Stimulated activated CD4-positive, alpha-beta T cell treated with anti-CD3 and anti-CD28 coated beads, Interleukin-15, amount 100 ng/mL, for 24 hours (primary cell): ENCODE measurements at regions not wholly inside any gene's neighbourhood (a gene's known extent, or its start where the extent isn't known, plus 50 kb on each side); places are given as distances from the start of the nearest gene placed in this dataset.

Experiments
- DNase-seq: peaks from one replicate; pipeline ENCODE4 v3.0.0-alpha.2; 2020

GRCh38 chr2:111633189-111633588, 250.8 kb downstream of the ANAPC1 start:
- no peak for DNase-seq

- no peak for DNase-seq
Measured at GRCh38 chr2:111633643-111634042, 250.3 kb downstream of the ANAPC1 start.

DNA sequence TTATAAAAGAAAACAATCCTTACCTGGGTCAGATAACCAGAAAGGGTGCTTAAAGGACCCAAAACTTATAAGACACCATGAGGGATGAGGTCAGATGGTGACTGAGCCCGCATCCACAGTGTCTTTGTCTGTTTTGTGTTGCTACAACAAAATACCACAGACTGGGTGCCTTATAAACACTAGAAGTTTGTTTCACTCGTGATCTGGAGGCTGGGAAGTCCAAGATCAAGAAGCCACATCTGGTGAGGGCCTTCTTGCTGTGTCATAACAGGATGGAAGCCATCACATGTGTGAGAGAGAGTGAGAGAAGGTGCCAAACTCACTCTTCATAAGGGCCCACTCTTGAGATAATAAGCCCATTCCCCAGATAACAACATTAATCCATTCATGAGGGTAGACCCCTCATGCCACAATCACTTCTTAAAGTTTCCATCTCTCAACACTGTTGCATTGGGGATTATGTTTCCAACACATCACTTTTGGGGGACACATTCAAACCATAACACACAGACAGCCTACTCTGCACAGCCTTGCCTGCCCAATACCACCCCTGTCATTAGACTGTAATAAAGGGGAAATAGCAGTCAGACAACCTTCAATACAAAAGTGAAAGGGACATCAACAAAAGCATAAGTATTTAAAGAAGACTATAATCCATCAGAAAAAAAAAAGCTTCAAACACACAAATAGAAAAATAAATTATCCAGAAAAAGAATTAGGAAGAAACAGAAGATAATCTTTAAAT, 249.8 kb downstream of the ANAPC1 start:
- DNase-seq, result no peak

DNA sequence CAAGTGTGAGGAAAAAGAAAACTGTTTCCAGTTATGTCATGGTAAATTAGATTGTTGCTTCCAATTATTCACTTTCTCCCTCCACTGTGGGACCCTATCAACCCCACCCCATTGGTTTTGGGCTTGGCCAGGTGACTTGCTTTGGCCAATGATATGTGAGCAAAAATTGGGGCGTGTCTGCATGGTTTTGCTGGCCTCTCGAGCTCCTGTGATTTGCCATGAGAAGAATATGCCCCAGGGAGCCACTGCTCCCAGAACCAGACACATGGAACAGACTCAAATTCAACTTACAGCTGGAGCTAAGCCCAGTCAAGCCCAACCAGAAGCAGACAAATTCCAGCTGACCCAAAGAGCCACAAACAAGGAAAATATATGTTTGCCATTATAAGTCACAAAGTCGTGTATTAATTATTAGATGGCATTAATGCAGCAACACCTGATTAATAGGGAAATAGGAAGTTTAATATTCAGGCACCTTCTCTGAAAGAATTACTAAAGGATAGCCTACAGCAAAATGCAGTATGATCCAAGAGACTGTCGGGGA, 248.9 kb downstream of the ANAPC1 start:
- no peak for DNase-seq

DNA sequence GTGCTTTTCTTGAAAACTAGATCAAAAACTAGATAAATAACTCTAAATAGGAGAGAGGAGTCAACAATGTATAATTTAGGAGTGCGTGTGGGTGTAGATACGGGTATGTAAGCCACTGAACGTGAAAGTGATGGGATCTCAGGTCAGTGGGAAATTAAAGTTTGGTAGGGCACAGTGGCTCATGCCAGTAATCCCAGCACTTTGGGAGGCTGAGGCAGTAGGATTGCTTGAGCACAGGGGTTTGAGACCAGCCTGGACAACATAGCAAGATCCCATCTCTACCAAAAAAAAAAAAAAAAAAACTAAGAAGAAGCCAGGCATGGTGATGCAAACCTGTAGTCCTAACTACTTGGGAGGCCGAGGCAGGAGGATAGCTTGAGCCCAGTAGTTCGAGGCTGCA, 247.1 kb downstream of the ANAPC1 start:
- no peak for DNase-seq

- DNase-seq, result no peak
Measured at GRCh38 chr2:111638274-111638877, 245.6 kb downstream of the ANAPC1 start.

- no peak for DNase-seq
Measured at GRCh38 chr2:111640480-111640879, 243.5 kb downstream of the ANAPC1 start.

DNA sequence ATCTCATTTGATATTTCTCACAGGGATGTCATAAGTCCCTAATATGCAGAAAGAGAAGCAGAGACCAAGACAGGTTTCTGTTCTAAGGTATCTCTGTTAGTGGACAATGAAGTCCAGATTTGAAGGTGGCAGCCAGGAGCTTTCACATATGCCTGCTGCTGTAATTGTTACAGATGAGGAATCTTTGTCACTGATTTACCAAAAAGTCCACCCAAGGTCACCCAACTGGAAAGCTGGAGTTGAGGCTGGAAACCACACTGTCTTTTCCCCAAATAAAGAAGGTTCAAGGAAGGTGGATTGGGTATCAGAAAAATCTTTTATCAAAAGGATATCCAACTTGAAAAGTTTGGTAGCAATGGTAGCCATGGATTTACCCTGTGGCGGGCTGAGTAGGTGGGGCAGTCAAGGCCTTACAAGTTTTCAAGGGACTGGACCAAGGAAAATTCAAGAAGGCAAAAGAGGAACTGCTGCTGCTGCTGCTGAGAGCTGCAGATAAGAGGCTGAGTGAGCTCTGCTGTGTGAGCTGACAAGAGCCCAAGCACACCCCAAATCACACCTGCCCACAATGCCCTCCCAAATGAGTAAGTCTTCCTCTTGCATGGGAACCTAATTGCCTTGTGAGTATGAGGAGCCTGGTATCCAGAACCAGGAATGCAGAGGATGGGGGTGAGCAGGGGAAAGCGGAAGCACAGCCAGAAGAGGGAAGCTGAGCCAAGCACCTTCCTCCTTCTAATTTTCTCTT, 241.2 kb downstream of the ANAPC1 start:
- DNase-seq, result no peak

DNA sequence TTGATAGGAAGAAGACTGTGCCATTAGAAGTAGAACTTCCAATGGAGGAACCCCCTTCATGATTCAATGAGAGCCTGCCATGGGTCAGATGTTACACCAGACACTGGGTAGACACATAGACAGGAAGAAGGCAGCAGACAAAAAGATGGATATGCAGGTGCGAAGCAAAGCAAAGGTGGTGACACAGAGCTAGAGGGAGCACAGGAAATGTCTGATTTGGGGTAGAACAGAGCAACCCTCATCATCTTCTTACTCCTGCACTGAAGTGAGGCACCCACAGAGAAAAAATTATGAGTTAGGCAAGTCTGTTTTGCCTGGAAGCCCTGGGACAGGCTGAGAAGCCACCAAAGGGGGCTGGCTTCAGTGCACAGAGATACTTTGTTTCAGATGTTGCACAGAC, 240.2 kb downstream of the ANAPC1 start:
- DNase-seq, result no peak

DNA sequence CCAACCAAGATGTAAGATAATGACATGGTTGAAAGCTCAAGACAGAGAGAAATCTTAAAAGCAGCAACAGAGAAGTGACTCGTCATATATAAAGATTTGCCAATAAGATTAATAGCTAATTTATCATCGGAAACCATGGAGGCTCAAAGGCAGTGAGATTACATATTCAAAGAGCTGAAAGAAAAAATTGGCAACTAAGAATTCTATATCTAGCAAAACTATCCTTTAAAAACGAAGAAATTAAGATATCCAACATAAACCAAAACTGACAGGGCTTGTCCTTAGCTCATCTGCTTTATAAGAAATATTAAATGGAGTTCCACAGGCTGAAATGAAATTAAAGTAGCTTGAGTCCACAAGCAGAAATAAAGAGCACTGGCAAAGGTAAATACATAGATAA, 236.6 kb downstream of the ANAPC1 start:
- no peak for DNase-seq

- DNase-seq, result no peak
Measured at GRCh38 chr2:111652038-111652437, 232.0 kb downstream of the ANAPC1 start.

DNA sequence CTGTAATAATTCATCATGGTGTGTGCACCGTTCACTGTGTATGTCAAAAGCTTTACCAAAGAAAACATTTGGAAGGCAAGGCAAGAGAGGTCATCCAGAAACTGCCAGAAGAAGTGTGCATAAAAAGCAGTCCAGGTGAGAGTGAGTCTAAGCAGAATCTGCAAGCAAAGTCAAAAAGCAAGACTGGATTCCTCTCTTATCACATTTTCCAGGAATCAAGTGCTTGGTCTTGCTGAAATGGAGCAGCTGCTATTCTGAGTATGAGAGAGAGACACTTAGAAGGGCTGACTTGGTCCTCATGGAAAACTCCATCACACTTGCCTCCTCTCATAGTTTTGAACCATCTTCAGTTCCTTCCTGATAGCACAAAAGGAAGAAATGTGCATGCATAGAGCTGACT, 231.3 kb downstream of the ANAPC1 start:
- DNase-seq, result no peak

- DNase-seq, result no peak
Measured at GRCh38 chr2:111653103-111653624, 230.8 kb downstream of the ANAPC1 start.

DNA sequence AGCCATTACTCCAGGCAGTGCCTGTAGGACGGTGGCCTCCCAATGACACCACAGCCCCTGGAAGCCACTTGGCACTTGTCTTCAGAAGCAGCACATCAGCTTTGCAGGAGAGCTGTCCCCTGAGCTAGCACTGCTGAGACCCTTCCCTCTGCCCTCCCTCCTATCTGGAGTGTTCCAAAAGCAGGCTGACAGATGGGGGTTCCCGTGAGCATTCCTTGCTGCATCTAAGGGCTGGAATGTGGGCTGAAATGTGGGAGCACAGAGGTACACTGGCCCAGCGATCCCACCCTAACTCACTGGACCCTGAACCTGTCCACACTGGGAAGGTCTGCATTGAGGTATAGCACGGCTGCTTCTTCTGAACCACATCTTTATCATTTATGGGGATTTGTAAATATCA, 230.1 kb downstream of the ANAPC1 start:
- DNase-seq, result no peak

DNA sequence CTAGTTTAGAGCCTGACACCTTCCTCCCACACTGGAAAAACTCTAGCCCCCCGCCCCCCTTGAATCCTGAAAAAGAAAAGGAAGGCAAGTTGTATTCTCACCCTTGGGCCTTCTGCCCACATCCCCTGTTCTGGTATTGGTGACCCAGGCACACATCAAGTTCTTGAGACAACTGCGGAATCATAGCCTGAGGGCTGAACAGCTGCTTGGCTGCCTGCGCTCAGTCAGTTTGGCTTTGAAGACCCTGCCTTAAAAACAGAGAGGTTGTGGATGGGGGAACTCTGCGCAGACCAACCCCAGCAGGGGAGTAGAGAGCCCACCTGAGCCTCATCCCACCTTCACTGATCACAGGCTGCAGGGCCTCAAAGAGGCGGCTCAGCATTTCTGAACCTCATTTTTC, 229.2 kb downstream of the ANAPC1 start:
- DNase-seq, result no peak

- no peak for DNase-seq
Measured at GRCh38 chr2:111656436-111656835, 227.6 kb downstream of the ANAPC1 start.

GRCh38 chr2:111656894-111657293, 227.1 kb downstream of the ANAPC1 start:
- no peak for DNase-seq

DNA sequence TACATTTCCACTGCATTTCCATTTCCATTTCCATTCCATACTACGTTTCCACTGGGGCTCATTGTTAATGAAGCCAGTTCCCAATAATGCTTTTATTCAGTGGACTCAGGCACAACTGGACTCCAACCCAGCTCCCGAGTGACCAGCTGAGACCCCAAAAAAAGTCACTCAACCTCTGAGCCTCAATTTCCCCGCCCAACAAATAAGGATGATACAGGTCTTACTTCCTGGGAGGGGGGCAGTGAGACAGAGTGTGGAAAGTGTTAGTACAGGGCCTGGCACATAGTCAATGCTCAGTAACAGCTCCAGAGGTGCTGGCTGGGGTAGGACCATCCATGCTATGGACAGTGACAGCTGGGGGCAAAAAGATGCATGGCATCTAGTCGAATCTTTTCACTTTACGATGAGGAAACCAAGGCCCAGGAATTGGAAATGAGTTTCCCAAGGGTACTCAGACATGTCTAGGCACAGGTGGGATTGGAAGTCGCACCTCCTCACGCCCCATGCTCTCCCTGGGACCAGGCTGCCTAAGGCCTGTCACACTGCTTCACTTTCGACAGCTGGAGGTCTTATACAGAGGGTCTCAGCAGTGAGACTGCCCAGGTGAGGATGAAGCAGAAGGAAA, 226.5 kb downstream of the ANAPC1 start:
- no peak for DNase-seq

- DNase-seq, result no peak
Measured at GRCh38 chr2:111659361-111660333, 224.3 kb downstream of the ANAPC1 start.

GRCh38 chr2:111660811-111661210, 223.2 kb downstream of the ANAPC1 start:
- DNase-seq, result no peak

GRCh38 chr2:111661286-111661940, 222.6 kb downstream of the ANAPC1 start:
- no peak for DNase-seq
